Liver (tissue), 8 donors: ENCODE measurements at regions not wholly inside any gene's neighbourhood (a gene's known extent, or its start where the extent isn't known, plus 50 kb on each side); places are given as distances from the start of the nearest gene placed in this dataset.
A peak's percentile ranks its signal among the peaks of the same experiment; 100 is the strongest.

Source experiments
- DNase-seq: peaks from one replicate; pipeline ENCODE4 v3.0.0-alpha.2; 2017; ENCODE audit warnings: low spot score
- H3K27ac ChIP-seq, 2 donors: one replicate each; pipeline ENCODE4 v1.7.0; 2013; ENCODE audit warnings: inconsistent platforms in 2 of 2, low read length in 2 of 2, control low read depth in 1 of 2, low read depth in 1 of 2, mild to moderate bottlenecking in 1 of 2
- H3K27me3 ChIP-seq, 4 donors: one replicate each; pipeline versions ENCODE4 v1.6.1 to v1.7.0; 2013; ENCODE audit warnings: low read length in 3 of 4, inconsistent platforms in 1 of 4, mild to moderate bottlenecking in 1 of 4, moderate library complexity in 1 of 4; ENCODE audit not compliant: control insufficient read depth in 4 of 4, insufficient read depth in 4 of 4
- H3K36me3 ChIP-seq, 4 donors: one replicate each; pipeline versions ENCODE4 v1.6.1 to v1.7.0; 2013; ENCODE audit warnings: low read length in 3 of 4, mild to moderate bottlenecking in 3 of 4, low read depth in 1 of 4, moderate library complexity in 1 of 4; ENCODE audit not compliant: control insufficient read depth in 4 of 4, insufficient read depth in 3 of 4
- H3K4me1 ChIP-seq, 4 donors: one replicate each; pipeline versions ENCODE4 v1.6.1 to v1.7.0; 2013; ENCODE audit warnings: low read length in 3 of 4, mild to moderate bottlenecking in 3 of 4, moderate library complexity in 1 of 4; ENCODE audit not compliant: control insufficient read depth in 4 of 4, insufficient read depth in 4 of 4
- H3K4me3 ChIP-seq, 3 donors: one replicate each; pipeline versions ENCODE4 v1.6.1 to v1.7.0; 2013; ENCODE audit warnings: low read length in 3 of 3, control low read depth in 1 of 3, low read depth in 1 of 3, mild to moderate bottlenecking in 1 of 3
- H3K9ac ChIP-seq, 2 donors: one replicate each; pipeline ENCODE4 v1.7.0; 2013; ENCODE audit warnings: low read length in 2 of 2, mild to moderate bottlenecking in 2 of 2, moderate library complexity in 2 of 2, control low read depth in 1 of 2, low read depth in 1 of 2
- H3K9me3 ChIP-seq, 4 donors: one replicate each; pipeline versions ENCODE4 v1.6.1 to v1.7.0; 2013; ENCODE audit warnings: low read length in 3 of 4; ENCODE audit not compliant: control insufficient read depth in 4 of 4
- EGR1 ChIP-seq, 2 donors: IDR thresholded peaks; 2 replicates each; pipeline ENCODE4 v1.6.1; 2016 to 2018; ENCODE audit warnings: antibody characterized with exemption in 2 of 2, low read depth in 2 of 2
- FOXA1 ChIP-seq: IDR thresholded peaks from 2 replicates; pipeline ENCODE4 v1.6.1; 2016; ENCODE audit warnings: antibody characterized with exemption
- HNF4A ChIP-seq, 2 donors: conservative IDR thresholded peaks; 2 replicates each; pipeline ENCODE4 v1.6.1; 2016; ENCODE audit warnings: antibody characterized with exemption in 2 of 2, mild to moderate bottlenecking in 2 of 2
- HNF4G ChIP-seq: IDR thresholded peaks from 2 replicates; pipeline ENCODE4 v1.6.1; 2016; ENCODE audit warnings: antibody characterized with exemption
- JUND ChIP-seq, 2 donors: IDR thresholded peaks; 2 replicates each; pipeline ENCODE4 v1.6.1; 2016; ENCODE audit warnings: antibody characterized with exemption in 2 of 2
- NR2F2 ChIP-seq: IDR thresholded peaks from 2 replicates; pipeline ENCODE4 v1.6.1; 2016; ENCODE audit warnings: antibody characterized with exemption
- RAD21 ChIP-seq, 2 donors: IDR thresholded peaks; 2 replicates each; pipeline ENCODE4 v1.6.1; 2016; ENCODE audit warnings: antibody characterized with exemption in 2 of 2, mild to moderate bottlenecking in 2 of 2
- RXRA ChIP-seq, 2 donors: IDR thresholded peaks; 2 replicates each; pipeline ENCODE4 v1.6.1; 2017 to 2018; ENCODE audit warnings: antibody characterized with exemption in 2 of 2, mild to moderate bottlenecking in 1 of 2
- SP1 ChIP-seq: IDR thresholded peaks from 2 replicates; pipeline ENCODE4 v1.6.1; 2018; ENCODE audit warnings: antibody characterized with exemption, mild to moderate bottlenecking
- TAF1 ChIP-seq: conservative IDR thresholded peaks from 2 replicates; pipeline ENCODE4 v1.6.1; 2016; ENCODE audit warnings: antibody characterized with exemption, mild to moderate bottlenecking
- YY1 ChIP-seq: IDR thresholded peaks from 2 replicates; pipeline ENCODE4 v1.6.1; 2016; ENCODE audit warnings: antibody characterized with exemption, mild to moderate bottlenecking
- WGBS: extraction: QIAGEN DNeasy Blood & Tissue Kit; methylation state at CpG from one replicate; pipeline ENCODE4 v1.1.7; 2013; 5-methylcytosine and 5-hydroxymethylcytosine counted together
- TF ChIP-seq, protein P1 (sequence below): IDR thresholded peaks from 2 replicates; pipeline ENCODE4 v1.6.1; 2016; ENCODE audit warnings: antibody characterized with exemption, mild to moderate bottlenecking
- TF ChIP-seq, protein P2 (sequence below): IDR thresholded peaks from 2 replicates; pipeline ENCODE4 v1.6.1; 2016; ENCODE audit warnings: antibody characterized with exemption
- TF ChIP-seq, protein P3 (sequence below): IDR thresholded peaks from 2 replicates; pipeline ENCODE4 v1.6.1; 2016; ENCODE audit warnings: antibody characterized with exemption
- TF ChIP-seq, protein P4 (sequence below): fragments of 150-350 bp; IDR thresholded peaks from 2 replicates; pipeline ENCODE4 v1.5.1; 2017; ENCODE audit warnings: improper control_type of control experiment, low read depth, low read length; ENCODE audit not compliant: missing input control
- TF ChIP-seq, protein P5 (sequence below): IDR thresholded peaks from 2 replicates; pipeline ENCODE4 v1.6.1; 2016; ENCODE audit warnings: antibody characterized with exemption
- donor health status: healthy.
- donor health status: healthy.
- donor health status: healthy.
- donor health status: healthy.
- donor health status: healthy.

- H3K27me3 ChIP-seq, result no peaks in the 10 kb centered on the region
- no peaks in the 10 kb centered on the region for H3K9me3 ChIP-seq
- TF ChIP-seq JUND (IDR thresholded peaks at IDR 0.05) (no peak), TAF1 (no peak), HNF4A (conservative IDR thresholded peaks at IDR 0.05) (no peak), EGR1 (IDR thresholded peaks at IDR 0.05; ENCODE audit: low read depth in 2 of 2) (no peak), RXRA (IDR thresholded peaks at IDR 0.05) (no peak), FOXA1 (no peak), YY1 (no peak), SP1 (no peak), HNF4G (no peak), NR2F2 (no peak)
- TF ChIP-seq, protein P1, sequence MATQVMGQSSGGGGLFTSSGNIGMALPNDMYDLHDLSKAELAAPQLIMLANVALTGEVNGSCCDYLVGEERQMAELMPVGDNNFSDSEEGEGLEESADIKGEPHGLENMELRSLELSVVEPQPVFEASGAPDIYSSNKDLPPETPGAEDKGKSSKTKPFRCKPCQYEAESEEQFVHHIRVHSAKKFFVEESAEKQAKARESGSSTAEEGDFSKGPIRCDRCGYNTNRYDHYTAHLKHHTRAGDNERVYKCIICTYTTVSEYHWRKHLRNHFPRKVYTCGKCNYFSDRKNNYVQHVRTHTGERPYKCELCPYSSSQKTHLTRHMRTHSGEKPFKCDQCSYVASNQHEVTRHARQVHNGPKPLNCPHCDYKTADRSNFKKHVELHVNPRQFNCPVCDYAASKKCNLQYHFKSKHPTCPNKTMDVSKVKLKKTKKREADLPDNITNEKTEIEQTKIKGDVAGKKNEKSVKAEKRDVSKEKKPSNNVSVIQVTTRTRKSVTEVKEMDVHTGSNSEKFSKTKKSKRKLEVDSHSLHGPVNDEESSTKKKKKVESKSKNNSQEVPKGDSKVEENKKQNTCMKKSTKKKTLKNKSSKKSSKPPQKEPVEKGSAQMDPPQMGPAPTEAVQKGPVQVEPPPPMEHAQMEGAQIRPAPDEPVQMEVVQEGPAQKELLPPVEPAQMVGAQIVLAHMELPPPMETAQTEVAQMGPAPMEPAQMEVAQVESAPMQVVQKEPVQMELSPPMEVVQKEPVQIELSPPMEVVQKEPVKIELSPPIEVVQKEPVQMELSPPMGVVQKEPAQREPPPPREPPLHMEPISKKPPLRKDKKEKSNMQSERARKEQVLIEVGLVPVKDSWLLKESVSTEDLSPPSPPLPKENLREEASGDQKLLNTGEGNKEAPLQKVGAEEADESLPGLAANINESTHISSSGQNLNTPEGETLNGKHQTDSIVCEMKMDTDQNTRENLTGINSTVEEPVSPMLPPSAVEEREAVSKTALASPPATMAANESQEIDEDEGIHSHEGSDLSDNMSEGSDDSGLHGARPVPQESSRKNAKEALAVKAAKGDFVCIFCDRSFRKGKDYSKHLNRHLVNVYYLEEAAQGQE, result no peak
- TF ChIP-seq, protein P2, sequence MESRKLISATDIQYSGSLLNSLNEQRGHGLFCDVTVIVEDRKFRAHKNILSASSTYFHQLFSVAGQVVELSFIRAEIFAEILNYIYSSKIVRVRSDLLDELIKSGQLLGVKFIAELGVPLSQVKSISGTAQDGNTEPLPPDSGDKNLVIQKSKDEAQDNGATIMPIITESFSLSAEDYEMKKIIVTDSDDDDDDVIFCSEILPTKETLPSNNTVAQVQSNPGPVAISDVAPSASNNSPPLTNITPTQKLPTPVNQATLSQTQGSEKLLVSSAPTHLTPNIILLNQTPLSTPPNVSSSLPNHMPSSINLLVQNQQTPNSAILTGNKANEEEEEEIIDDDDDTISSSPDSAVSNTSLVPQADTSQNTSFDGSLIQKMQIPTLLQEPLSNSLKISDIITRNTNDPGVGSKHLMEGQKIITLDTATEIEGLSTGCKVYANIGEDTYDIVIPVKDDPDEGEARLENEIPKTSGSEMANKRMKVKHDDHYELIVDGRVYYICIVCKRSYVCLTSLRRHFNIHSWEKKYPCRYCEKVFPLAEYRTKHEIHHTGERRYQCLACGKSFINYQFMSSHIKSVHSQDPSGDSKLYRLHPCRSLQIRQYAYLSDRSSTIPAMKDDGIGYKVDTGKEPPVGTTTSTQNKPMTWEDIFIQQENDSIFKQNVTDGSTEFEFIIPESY, result no peak
- TF ChIP-seq, protein P3, sequence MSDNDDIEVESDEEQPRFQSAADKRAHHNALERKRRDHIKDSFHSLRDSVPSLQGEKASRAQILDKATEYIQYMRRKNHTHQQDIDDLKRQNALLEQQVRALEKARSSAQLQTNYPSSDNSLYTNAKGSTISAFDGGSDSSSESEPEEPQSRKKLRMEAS, result no peak
- TF ChIP-seq, protein P4, sequence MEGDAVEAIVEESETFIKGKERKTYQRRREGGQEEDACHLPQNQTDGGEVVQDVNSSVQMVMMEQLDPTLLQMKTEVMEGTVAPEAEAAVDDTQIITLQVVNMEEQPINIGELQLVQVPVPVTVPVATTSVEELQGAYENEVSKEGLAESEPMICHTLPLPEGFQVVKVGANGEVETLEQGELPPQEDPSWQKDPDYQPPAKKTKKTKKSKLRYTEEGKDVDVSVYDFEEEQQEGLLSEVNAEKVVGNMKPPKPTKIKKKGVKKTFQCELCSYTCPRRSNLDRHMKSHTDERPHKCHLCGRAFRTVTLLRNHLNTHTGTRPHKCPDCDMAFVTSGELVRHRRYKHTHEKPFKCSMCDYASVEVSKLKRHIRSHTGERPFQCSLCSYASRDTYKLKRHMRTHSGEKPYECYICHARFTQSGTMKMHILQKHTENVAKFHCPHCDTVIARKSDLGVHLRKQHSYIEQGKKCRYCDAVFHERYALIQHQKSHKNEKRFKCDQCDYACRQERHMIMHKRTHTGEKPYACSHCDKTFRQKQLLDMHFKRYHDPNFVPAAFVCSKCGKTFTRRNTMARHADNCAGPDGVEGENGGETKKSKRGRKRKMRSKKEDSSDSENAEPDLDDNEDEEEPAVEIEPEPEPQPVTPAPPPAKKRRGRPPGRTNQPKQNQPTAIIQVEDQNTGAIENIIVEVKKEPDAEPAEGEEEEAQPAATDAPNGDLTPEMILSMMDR, result no peak
- TF ChIP-seq, protein P5, sequence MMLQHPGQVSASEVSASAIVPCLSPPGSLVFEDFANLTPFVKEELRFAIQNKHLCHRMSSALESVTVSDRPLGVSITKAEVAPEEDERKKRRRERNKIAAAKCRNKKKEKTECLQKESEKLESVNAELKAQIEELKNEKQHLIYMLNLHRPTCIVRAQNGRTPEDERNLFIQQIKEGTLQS, result no peak
- no peaks in the 10 kb centered on the region for H3K36me3 ChIP-seq
- 29% methylated on average over 6 of the region's 6 CpGs for WGBS
- no peak overlapping the region for H3K9ac ChIP-seq
- DNase-seq, result no peak
- no peak overlapping the region for H3K4me3 ChIP-seq
- no peak overlapping the region for H3K27ac ChIP-seq
- H3K4me1 ChIP-seq, result no peaks in the 10 kb centered on the region
These were observed 143.4 kb downstream of the NR4A2 start for GRCh38 chr2:156189143-156189542.

GRCh38 chr2:156182132-156182531, 150.4 kb downstream of the NR4A2 start:
- 37% methylated on average over 2 of the region's 2 CpGs for WGBS
- peak; percentile 39 for TF ChIP-seq SP1
- TF ChIP-seq EGR1 (IDR thresholded peaks at IDR 0.05; ENCODE audit: low read depth in 2 of 2), result no peak
- no peak for TF ChIP-seq RAD21 (IDR thresholded peaks at IDR 0.05)
- no peak for TF ChIP-seq HNF4G
- H3K4me3 ChIP-seq, result no peak overlapping the region
- H3K4me1 ChIP-seq, result no peaks in the 10 kb centered on the region
- no peaks in the 10 kb centered on the region for H3K27me3 ChIP-seq
- no peaks in the 10 kb centered on the region for H3K36me3 ChIP-seq
- H3K9me3 ChIP-seq, result no peaks in the 10 kb centered on the region
- DNase-seq, result no peak
- H3K27ac ChIP-seq, result no peak overlapping the region
- no peak overlapping the region for H3K9ac ChIP-seq
